Sigmoid colon (tissue), 4 donors: ENCODE measurements at regions not wholly inside any gene's neighbourhood (a gene's known extent, or its start where the extent isn't known, plus 50 kb on each side); places are given as distances from the start of the nearest gene placed in this dataset.

Source experiments
- POLR2A ChIP-seq, 2 donors: fragments of 450-650 bp; IDR thresholded peaks; one replicate each; pipeline ENCODE4 v1.6.1; 2016; ENCODE audit warnings: antibody characterized with exemption in 2 of 2, mild to moderate bottlenecking in 2 of 2, moderate library complexity in 2 of 2
- POLR2AphosphoS5 ChIP-seq, 4 donors: sonication (generic); formaldehyde crosslinking; IDR thresholded peaks; one replicate each; pipeline ENCODE4 v1.6.1; 2017; ENCODE audit warnings: antibody characterized with exemption in 4 of 4
- TF ChIP-seq, protein P1 (sequence below), 4 experiments: fragments of 450-650 bp in 3 of 4; fragments of 200-600 bp in 1 of 4; IDR thresholded peaks; one replicate each; pipeline ENCODE4 v1.5.1; 2016 to 2019; ENCODE audit warnings: antibody characterized with exemption in 4 of 4, mild to moderate bottlenecking in 3 of 4, moderate library complexity in 2 of 4

GRCh38 chr13:34469196-34469986, 472.7 kb upstream of the NBEA start:
- TF ChIP-seq POLR2A (IDR thresholded peaks at IDR 0.05) (no peak), POLR2AphosphoS5 (IDR thresholded peaks at IDR 0.05) (no peak)
- TF ChIP-seq, protein P1, sequence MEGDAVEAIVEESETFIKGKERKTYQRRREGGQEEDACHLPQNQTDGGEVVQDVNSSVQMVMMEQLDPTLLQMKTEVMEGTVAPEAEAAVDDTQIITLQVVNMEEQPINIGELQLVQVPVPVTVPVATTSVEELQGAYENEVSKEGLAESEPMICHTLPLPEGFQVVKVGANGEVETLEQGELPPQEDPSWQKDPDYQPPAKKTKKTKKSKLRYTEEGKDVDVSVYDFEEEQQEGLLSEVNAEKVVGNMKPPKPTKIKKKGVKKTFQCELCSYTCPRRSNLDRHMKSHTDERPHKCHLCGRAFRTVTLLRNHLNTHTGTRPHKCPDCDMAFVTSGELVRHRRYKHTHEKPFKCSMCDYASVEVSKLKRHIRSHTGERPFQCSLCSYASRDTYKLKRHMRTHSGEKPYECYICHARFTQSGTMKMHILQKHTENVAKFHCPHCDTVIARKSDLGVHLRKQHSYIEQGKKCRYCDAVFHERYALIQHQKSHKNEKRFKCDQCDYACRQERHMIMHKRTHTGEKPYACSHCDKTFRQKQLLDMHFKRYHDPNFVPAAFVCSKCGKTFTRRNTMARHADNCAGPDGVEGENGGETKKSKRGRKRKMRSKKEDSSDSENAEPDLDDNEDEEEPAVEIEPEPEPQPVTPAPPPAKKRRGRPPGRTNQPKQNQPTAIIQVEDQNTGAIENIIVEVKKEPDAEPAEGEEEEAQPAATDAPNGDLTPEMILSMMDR (IDR thresholded peaks at IDR 0.05): no peak
